Astrocyte (in vitro differentiated cells and primary cell): ENCODE measurements at regions not wholly inside any gene's neighbourhood (a gene's known extent, or its start where the extent isn't known, plus 50 kb on each side); places are given as distances from the start of the nearest gene placed in this dataset.

ENCODE experiments used
- DNase-seq: peaks from one replicate; pipeline ENCODE4 v3.0.0-alpha.2; 2010; ENCODE audit warnings: low read depth
- FAIRE-seq: peaks from 2 replicates; lab custom pipeline; 2011; peaks lifted over from hg19 to GRCh38; lab: Jason Lieb, UNC
- H2AFZ ChIP-seq: 2 replicates; pipeline ENCODE4 v1.6.0; 2012; ENCODE audit warnings: low read depth, low read length, inconsistent platforms
- H3K27ac ChIP-seq: 2 replicates; pipeline ENCODE4 v1.5.1; 2011; ENCODE audit warnings: low read depth, low read length, inconsistent platforms
- H3K27me3 ChIP-seq: 2 replicates; pipeline ENCODE4 v1.6.0; 2011; ENCODE audit warnings: low read length, inconsistent platforms; ENCODE audit not compliant: insufficient read depth
- H3K36me3 ChIP-seq: 2 replicates; pipeline ENCODE4 v1.5.1; 2011; ENCODE audit warnings: low read length, inconsistent platforms; ENCODE audit not compliant: insufficient read depth
- H3K4me1 ChIP-seq: 2 replicates; pipeline ENCODE4 v1.5.1; 2011; ENCODE audit warnings: low read length, inconsistent platforms; ENCODE audit not compliant: insufficient read depth
- H3K4me2 ChIP-seq: 2 replicates; pipeline ENCODE4 v1.6.0; 2012; ENCODE audit warnings: low read length, inconsistent platforms
- H3K4me3 ChIP-seq: 2 replicates; pipeline ENCODE4 v1.5.1; 2011; ENCODE audit warnings: low read depth, mild to moderate bottlenecking, low read length, inconsistent platforms; ENCODE audit not compliant: insufficient read depth
- H3K79me2 ChIP-seq: 2 replicates; pipeline ENCODE4 v1.6.0; 2012; ENCODE audit warnings: mild to moderate bottlenecking, low read length, inconsistent platforms; ENCODE audit not compliant: insufficient read depth
- H3K9ac ChIP-seq: 2 replicates; pipeline ENCODE4 v1.6.0; 2012; ENCODE audit warnings: mild to moderate bottlenecking, low read length, inconsistent platforms
- H3K9me3 ChIP-seq: 2 replicates; pipeline ENCODE4 v1.5.1; 2012; ENCODE audit warnings: low read depth, mild to moderate bottlenecking, low read length, inconsistent platforms; ENCODE audit not compliant: insufficient read depth
- H4K20me1 ChIP-seq: 2 replicates; pipeline ENCODE4 v1.6.0; 2012; ENCODE audit warnings: low read length, inconsistent platforms; ENCODE audit not compliant: insufficient read depth
- H3K27ac Mint-ChIP-seq: one replicate; pipeline ENCODE4 v1.8.0; 2021; ENCODE audit warnings: mild to moderate bottlenecking, mixed read lengths; ENCODE audit not compliant: unreplicated experiment
- H3K27me3 Mint-ChIP-seq: one replicate; pipeline ENCODE4 v1.8.0; 2021; ENCODE audit warnings: low read depth, mixed read lengths; ENCODE audit not compliant: unreplicated experiment
- H3K36me3 Mint-ChIP-seq: one replicate; pipeline ENCODE4 v1.8.0; 2021; ENCODE audit warnings: low read depth, mixed read lengths; ENCODE audit not compliant: unreplicated experiment
- H3K4me1 Mint-ChIP-seq: one replicate; pipeline ENCODE4 v1.8.0; 2021; ENCODE audit warnings: low read depth, mixed read lengths; ENCODE audit not compliant: unreplicated experiment
- H3K4me3 Mint-ChIP-seq: one replicate; pipeline ENCODE4 v1.8.0; 2021; ENCODE audit warnings: mild to moderate bottlenecking, moderate library complexity, mixed read lengths; ENCODE audit not compliant: unreplicated experiment
- H3K9me3 Mint-ChIP-seq: one replicate; pipeline ENCODE4 v1.8.0; 2021; ENCODE audit warnings: mild to moderate bottlenecking, mixed read lengths; ENCODE audit not compliant: unreplicated experiment
- CTCF ChIP-seq: IDR thresholded peaks from 2 replicates; pipeline ENCODE4 v1.5.1; 2011; ENCODE audit warnings: low read depth, mild to moderate bottlenecking, inconsistent platforms, low read length, moderate library complexity; ENCODE audit not compliant: insufficient read depth
- EZH2 ChIP-seq: IDR thresholded peaks from 2 replicates; pipeline ENCODE4 v1.6.1; 2012; ENCODE audit warnings: mild to moderate bottlenecking, low read length, inconsistent platforms; ENCODE audit not compliant: insufficient read depth

- FAIRE-seq (no peak), DNase-seq (no peak)
- peaks cover 12% of the 10 kb centered on the region for H3K9me3 Mint-ChIP-seq
- H3K27ac Mint-ChIP-seq = no peak overlapping the region
- H3K9ac ChIP-seq = no peak overlapping the region
- H3K4me3 Mint-ChIP-seq = no peak overlapping the region
- H3K36me3 ChIP-seq = no peaks in the 10 kb centered on the region
- H2AFZ ChIP-seq = no peak overlapping the region
- H3K9me3 ChIP-seq = no peaks in the 10 kb centered on the region
- H3K27me3 Mint-ChIP-seq = peaks cover 22% of the 10 kb centered on the region
- H3K27ac ChIP-seq = no peak overlapping the region
- no peak overlapping the region for H3K4me3 ChIP-seq
- peaks cover 14% of the 10 kb centered on the region for H3K4me1 Mint-ChIP-seq
- no peaks in the 10 kb centered on the region for H4K20me1 ChIP-seq
- H3K27me3 ChIP-seq = peaks cover 13% of the 10 kb centered on the region
- H3K4me2 ChIP-seq = no peak overlapping the region
- H3K36me3 Mint-ChIP-seq = no peaks in the 10 kb centered on the region
- peaks cover 10% of the 10 kb centered on the region for H3K4me1 ChIP-seq
- no peaks in the 10 kb centered on the region for H3K79me2 ChIP-seq
- no peak for TF ChIP-seq CTCF
- no peak for TF ChIP-seq EZH2
Observed at GRCh38 chr10:124161601-124162000, 68.2 kb upstream of the CHST15 start.

- Histone ChIP-seq H3K4me2 (no peak overlapping the region), H3K27me3 (peaks cover 13% of the 10 kb centered on the region), H3K9me3 (no peaks in the 10 kb centered on the region), H2AFZ (no peak overlapping the region), H3K9ac (no peak overlapping the region), H3K36me3 (no peaks in the 10 kb centered on the region), H4K20me1 (no peaks in the 10 kb centered on the region), H3K4me3 (no peak overlapping the region), H3K79me2 (no peaks in the 10 kb centered on the region), H3K4me1 (peaks cover 15% of the 10 kb centered on the region), H3K27ac (no peak overlapping the region)
- peaks cover 22% of the 10 kb centered on the region for H3K27me3 Mint-ChIP-seq
- H3K27ac Mint-ChIP-seq = no peak overlapping the region
- H3K4me3 Mint-ChIP-seq = no peak overlapping the region
- DNase-seq (no peak), FAIRE-seq (no peak)
- TF ChIP-seq CTCF (no peak), EZH2 (no peak)
- H3K36me3 Mint-ChIP-seq = no peaks in the 10 kb centered on the region
- H3K9me3 Mint-ChIP-seq = peaks cover 12% of the 10 kb centered on the region
- H3K4me1 Mint-ChIP-seq = peaks cover 19% of the 10 kb centered on the region
Observed at GRCh38 chr10:124160943-124161582, 67.7 kb upstream of the CHST15 start.

GRCh38 chr10:124160176-124160575 lies 66.8 kb upstream of the CHST15 start:
- Histone ChIP-seq H3K9me3 (no peaks in the 10 kb centered on the region), H3K4me1 (peaks cover 22% of the 10 kb centered on the region), H3K9ac (no peak overlapping the region), H3K79me2 (no peaks in the 10 kb centered on the region), H3K36me3 (no peaks in the 10 kb centered on the region), H3K4me3 (no peak overlapping the region), H4K20me1 (no peaks in the 10 kb centered on the region), H3K27me3 (peaks cover 13% of the 10 kb centered on the region), H2AFZ (no peak overlapping the region), H3K27ac (no peak overlapping the region), H3K4me2 (no peak overlapping the region)
- no peaks in the 10 kb centered on the region for H3K36me3 Mint-ChIP-seq
- H3K9me3 Mint-ChIP-seq = peaks cover 12% of the 10 kb centered on the region
- peaks cover 26% of the 10 kb centered on the region for H3K4me1 Mint-ChIP-seq
- FAIRE-seq (no peak), DNase-seq (no peak)
- TF ChIP-seq EZH2 (no peak), CTCF (no peak)
- H3K27ac Mint-ChIP-seq = no peak overlapping the region
- peaks cover 22% of the 10 kb centered on the region for H3K27me3 Mint-ChIP-seq
- no peak overlapping the region for H3K4me3 Mint-ChIP-seq
